HCT116 (cell line): ENCODE measurements at regions not wholly inside any gene's neighbourhood (a gene's known extent, or its start where the extent isn't known, plus 50 kb on each side); places are given as distances from the start of the nearest gene placed in this dataset.

Source experiments
- ATAC-seq: fragments of 200-7000 bp; cut with Tn5 transposase; 2 replicates; pipeline ENCODE4 v1.9.1; 2020; ENCODE audit warnings: mild to moderate bottlenecking, moderate library complexity
- BruUV-seq: library from RNA; stranded (reverse); fragments of 400-500 nt; replicated peaks from 2 replicates; lab custom pipeline; 2021; lab: Mats Ljungman, UMichigan
- CTCF ChIA-PET: fragments of 300-600 bp; sonication (Branson Sonifier 250); formaldehyde crosslinking; loops from one replicate; lab custom pipeline; 2021; ENCODE audit warnings: antibody characterized with exemption; lab: Charles Lee
- POLR2A ChIA-PET: fragments of 300-600, 350-600 bp; sonication (Branson Sonifier 250); formaldehyde crosslinking; loops from one replicate; lab custom pipeline; 2021; ENCODE audit warnings: antibody characterized with exemption; lab: Charles Lee
- RAD21 ChIA-PET, 2 experiments: fragments of 300-600 bp; sonication (Branson Sonifier 250); formaldehyde crosslinking; loops; one replicate each; lab custom pipeline; 2023; ENCODE audit warnings: low total read pairs in 2 of 2; ENCODE audit not compliant: uncharacterized antibody in 2 of 2, unreplicated experiment in 2 of 2, low non-redundant PET in 1 of 2; lab: Charles Lee
- DNase-seq: peaks from one replicate; pipeline ENCODE4 v3.0.0-alpha.2; 2010; ENCODE audit warnings: low read depth, low spot score
- H2AFZ ChIP-seq: fragments of 200-600 bp; shearing (Covaris generic), sonication (generic); 2 replicates; pipeline ENCODE4 v1.6.1; 2017; ENCODE audit warnings: low read depth, mixed run types, mixed read lengths, antibody characterized with exemption, low read length; ENCODE audit not compliant: poor library complexity, severe bottlenecking
- H3K27ac ChIP-seq: 2 replicates; pipeline ENCODE4 v1.5.1; 2012; ENCODE audit warnings: low read depth, low read length
- H3K27me3 ChIP-seq: fragments of 200-600 bp; sonication (generic); 2 replicates; pipeline ENCODE4 v1.6.1; 2016; ENCODE audit warnings: mixed run types, low read length, mixed read lengths; ENCODE audit not compliant: insufficient read depth
- H3K36me3 ChIP-seq, 2 experiments: fragments of 200-500 bp in 1 of 2; fragments of 200-600 bp in 1 of 2; sonication (Bioruptor generic) in 1 of 2; sonication (generic) in 1 of 2; 2 replicates each; pipeline versions ENCODE4 v1.5.1 to v1.6.1; 2014 to 2016; ENCODE audit warnings: low read length in 2 of 2, inconsistent platforms in 1 of 2, mixed read lengths in 1 of 2, mixed run types in 1 of 2; ENCODE audit not compliant: insufficient read depth in 2 of 2, control insufficient read depth in 1 of 2
- H3K4me1 ChIP-seq, 2 experiments: fragments of 200-600 bp in 1 of 2; sonication (generic) in 1 of 2; 2 replicates each; pipeline versions ENCODE4 v1.5.1 to v1.6.1; 2012 to 2017; ENCODE audit warnings: low read length in 2 of 2, inconsistent platforms in 1 of 2, mild to moderate bottlenecking in 1 of 2, mixed read lengths in 1 of 2, mixed run types in 1 of 2, moderate library complexity in 1 of 2; ENCODE audit not compliant: insufficient read depth in 2 of 2, control insufficient read depth in 1 of 2
- H3K4me2 ChIP-seq: fragments of 200-600 bp; sonication (generic); 2 replicates; pipeline ENCODE4 v1.6.1; 2017; ENCODE audit warnings: mixed run types, low read length, mixed read lengths
- H3K4me3 ChIP-seq, 2 experiments: fragments of 200-600 bp in 1 of 2; sonication (generic) in 1 of 2; replicated peaks in 1 of 2; 2 replicates each; pipeline ENCODE4 v1.5.1; 2011 to 2016; ENCODE audit warnings: low read length in 2 of 2, control low read depth in 1 of 2, low read depth in 1 of 2, mild to moderate bottlenecking in 1 of 2, mixed read lengths in 1 of 2, mixed run types in 1 of 2
- H3K79me2 ChIP-seq: fragments of 200-600 bp; sonication (generic); 2 replicates; pipeline ENCODE4 v1.6.1; 2017; ENCODE audit warnings: mild to moderate bottlenecking, mixed run types, low read length, moderate library complexity, mixed read lengths; ENCODE audit not compliant: insufficient read depth
- H3K9ac ChIP-seq: fragments of 200-600 bp; sonication (generic); 2 replicates; pipeline ENCODE4 v1.6.1; 2016; ENCODE audit warnings: low read length, mixed read lengths
- H3K9me2 ChIP-seq: fragments of 200-600 bp; sonication (generic), shearing (Covaris generic); 2 replicates; pipeline ENCODE4 v1.6.1; 2017; ENCODE audit warnings: mixed run types, mild to moderate bottlenecking, moderate library complexity; ENCODE audit not compliant: insufficient read depth
- H3K9me3 ChIP-seq, 2 experiments: fragments of 200-500 bp in 1 of 2; fragments of 200-600 bp in 1 of 2; sonication (Bioruptor generic) in 1 of 2; sonication (generic) in 1 of 2; 2 replicates each; pipeline ENCODE4 v1.6.1; 2014 to 2017; ENCODE audit warnings: low read length in 2 of 2, mixed read lengths in 2 of 2, inconsistent platforms in 1 of 2, low read depth in 1 of 2, mild to moderate bottlenecking in 1 of 2, mixed run types in 1 of 2, moderate library complexity in 1 of 2; ENCODE audit not compliant: control insufficient read depth in 1 of 2, insufficient read depth in 1 of 2
- H4K20me1 ChIP-seq: fragments of 200-600 bp; sonication (generic), shearing (Covaris generic); 2 replicates; pipeline ENCODE4 v1.6.1; 2017; ENCODE audit warnings: mixed run types, mild to moderate bottlenecking, moderate library complexity; ENCODE audit not compliant: insufficient read depth
- CBX3 ChIP-seq: IDR thresholded peaks from 2 replicates; pipeline ENCODE4 v1.6.1; 2012; ENCODE audit warnings: low read depth
- CEBPB ChIP-seq: IDR thresholded peaks from 2 replicates; pipeline ENCODE4 v1.6.1; 2012; ENCODE audit warnings: low read depth
- EZH2 ChIP-seq: fragments of 200-600 bp; sonication (generic); IDR thresholded peaks from 2 replicates; pipeline ENCODE4 v1.6.1; 2017; ENCODE audit warnings: antibody characterized with exemption, mixed run types
- EZH2phosphoT487 ChIP-seq: fragments of 200-600 bp; IDR thresholded peaks from 2 replicates; pipeline ENCODE4 v1.6.1; 2018; ENCODE audit warnings: antibody characterized with exemption, borderline replicate concordance
- FOSL1 ChIP-seq: IDR thresholded peaks from 2 replicates; pipeline ENCODE4 v1.6.1; 2012; ENCODE audit warnings: low read depth
- JUND ChIP-seq: IDR thresholded peaks from 2 replicates; pipeline ENCODE4 v1.6.1; 2012
- POLR2A ChIP-seq: IDR thresholded peaks from 2 replicates; pipeline ENCODE4 v1.7.0; 2011; ENCODE audit warnings: borderline replicate concordance; ENCODE audit not compliant: insufficient read depth, insufficient read length; ENCODE audit errors: extremely low read depth
- POLR2AphosphoS5 ChIP-seq: IDR thresholded peaks from 2 replicates; pipeline ENCODE4 v1.6.1; 2011; ENCODE audit warnings: mild to moderate bottlenecking, low read depth, low read length, moderate library complexity
- RAD21 ChIP-seq: IDR thresholded peaks from 2 replicates; pipeline ENCODE4 v1.6.1; 2012; ENCODE audit warnings: low read depth, mild to moderate bottlenecking
- SIN3A ChIP-seq: IDR thresholded peaks from 2 replicates; pipeline ENCODE4 v1.6.1; 2012; ENCODE audit warnings: low read depth
- SP1 ChIP-seq: IDR thresholded peaks from 2 replicates; pipeline ENCODE4 v1.6.1; 2012; ENCODE audit warnings: low read depth
- SRF ChIP-seq: IDR thresholded peaks from 2 replicates; pipeline ENCODE4 v1.6.1; 2012; ENCODE audit warnings: low read depth
- YY1 ChIP-seq: IDR thresholded peaks from 2 replicates; pipeline ENCODE4 v1.6.1; 2011; ENCODE audit warnings: low read length, low read depth, moderate library complexity, mild to moderate bottlenecking; ENCODE audit not compliant: insufficient replicate concordance; ENCODE audit errors: extremely low read depth
- intact Hi-C: fragments of 100-400 bp; cut with micrococcal nuclease; formaldehyde crosslinking; loops from 2 replicates; pipeline ENCODE4 v1.10.0; 2022
- TF ChIP-seq, protein P1 (sequence below): IDR thresholded peaks from 2 replicates; pipeline ENCODE4 v1.6.1; 2011; ENCODE audit warnings: mild to moderate bottlenecking, low read length, moderate library complexity; ENCODE audit not compliant: insufficient replicate concordance; ENCODE audit errors: extremely low read depth
- TF ChIP-seq, protein P2 (sequence below): IDR thresholded peaks from 2 replicates; pipeline ENCODE4 v1.6.1; 2012
- TF ChIP-seq, protein P3 (sequence below), 3 experiments: fragments of 200-600 bp in 1 of 3; sonication (generic) in 1 of 3; IDR thresholded peaks in 2 of 3; conservative IDR thresholded peaks in 1 of 3; 2 replicates each; pipeline ENCODE4 v1.5.1; 2012 to 2017; ENCODE audit warnings: low read depth in 2 of 3, low read length in 2 of 3, antibody characterized with exemption in 1 of 3, borderline replicate concordance in 1 of 3, control low read depth in 1 of 3, mild to moderate bottlenecking in 1 of 3, mixed read lengths in 1 of 3, mixed run types in 1 of 3, moderate library complexity in 1 of 3; ENCODE audit not compliant: insufficient read depth in 1 of 3

DNA sequence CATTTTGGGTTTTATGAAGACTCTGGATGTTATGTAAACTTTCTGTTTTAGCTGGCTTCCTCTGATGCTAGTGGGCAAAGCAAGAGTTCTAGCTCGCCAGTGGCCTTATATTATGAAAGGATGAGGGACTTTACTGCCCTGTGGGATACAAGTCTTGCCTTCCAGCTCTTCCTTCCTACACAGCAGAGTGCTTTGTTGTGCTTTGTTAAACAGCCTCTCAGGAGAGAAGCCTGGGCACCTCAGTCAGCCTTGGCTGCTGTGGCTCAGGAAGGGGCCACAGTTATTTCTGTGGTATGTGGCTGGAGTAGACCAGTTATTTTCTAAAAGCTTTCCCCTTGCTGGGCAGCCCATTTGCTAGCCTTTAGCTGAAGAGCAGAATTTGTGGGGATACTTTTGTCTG is 69.5 kb upstream of the SUCLG2 start:
- ATAC-seq (no peak), DNase-seq (no peak)
- intact Hi-C loops: no loop called here
- Histone ChIP-seq H2AFZ (no peak overlapping the region), H3K27me3 (0 out of 2 replicates have a peak, but pooled peaks cover 4% of the 10 kb centered on the region), H4K20me1 (no peaks in the 10 kb centered on the region), H3K9me2 (no peaks in the 10 kb centered on the region), H3K4me1 (no peaks in the 10 kb centered on the region), H3K36me3 (no peaks in the 10 kb centered on the region), H3K4me3 (no peak overlapping the region), H3K27ac (no peak overlapping the region), H3K4me2 (no peak overlapping the region), H3K9me3 (no peaks in the 10 kb centered on the region), H3K79me2 (no peaks in the 10 kb centered on the region), H3K9ac (no peak overlapping the region)
- no TSS peak for BruUV-seq
- TF ChIP-seq, protein P1, sequence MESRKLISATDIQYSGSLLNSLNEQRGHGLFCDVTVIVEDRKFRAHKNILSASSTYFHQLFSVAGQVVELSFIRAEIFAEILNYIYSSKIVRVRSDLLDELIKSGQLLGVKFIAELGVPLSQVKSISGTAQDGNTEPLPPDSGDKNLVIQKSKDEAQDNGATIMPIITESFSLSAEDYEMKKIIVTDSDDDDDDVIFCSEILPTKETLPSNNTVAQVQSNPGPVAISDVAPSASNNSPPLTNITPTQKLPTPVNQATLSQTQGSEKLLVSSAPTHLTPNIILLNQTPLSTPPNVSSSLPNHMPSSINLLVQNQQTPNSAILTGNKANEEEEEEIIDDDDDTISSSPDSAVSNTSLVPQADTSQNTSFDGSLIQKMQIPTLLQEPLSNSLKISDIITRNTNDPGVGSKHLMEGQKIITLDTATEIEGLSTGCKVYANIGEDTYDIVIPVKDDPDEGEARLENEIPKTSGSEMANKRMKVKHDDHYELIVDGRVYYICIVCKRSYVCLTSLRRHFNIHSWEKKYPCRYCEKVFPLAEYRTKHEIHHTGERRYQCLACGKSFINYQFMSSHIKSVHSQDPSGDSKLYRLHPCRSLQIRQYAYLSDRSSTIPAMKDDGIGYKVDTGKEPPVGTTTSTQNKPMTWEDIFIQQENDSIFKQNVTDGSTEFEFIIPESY: no peak
- TF ChIP-seq POLR2A: no peak
- no peak for TF ChIP-seq JUND
- no peak for TF ChIP-seq EZH2
- no peak for TF ChIP-seq POLR2AphosphoS5
- TF ChIP-seq SRF: no peak
- no peak for TF ChIP-seq FOSL1
- TF ChIP-seq, protein P2, sequence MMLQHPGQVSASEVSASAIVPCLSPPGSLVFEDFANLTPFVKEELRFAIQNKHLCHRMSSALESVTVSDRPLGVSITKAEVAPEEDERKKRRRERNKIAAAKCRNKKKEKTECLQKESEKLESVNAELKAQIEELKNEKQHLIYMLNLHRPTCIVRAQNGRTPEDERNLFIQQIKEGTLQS: no peak
- TF ChIP-seq SIN3A: no peak
- no peak for TF ChIP-seq YY1
- CTCF ChIA-PET: no interaction called here
- RAD21 ChIA-PET: no interaction called here
- POLR2A ChIA-PET: no interaction called here

DNA sequence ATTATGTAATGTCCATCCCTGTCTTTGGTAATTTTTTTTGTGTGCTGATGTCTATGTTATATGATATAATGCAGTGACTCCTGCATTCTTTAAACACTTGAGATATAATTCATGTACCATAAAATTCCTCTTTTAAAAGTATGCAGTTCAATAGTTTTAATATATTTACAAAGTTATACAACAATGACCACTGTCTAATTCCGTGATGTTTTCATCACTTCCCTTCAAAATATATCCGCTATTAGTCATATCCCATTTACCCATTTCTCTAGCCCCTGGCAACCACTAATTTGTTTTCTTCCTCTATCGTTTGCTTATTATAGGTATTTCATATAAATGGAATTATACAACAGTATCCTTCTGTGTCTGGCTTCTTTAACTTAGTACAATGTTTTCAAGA is 64.9 kb upstream of the SUCLG2 start:
- DNase-seq: no peak
- RAD21 ChIA-PET: no interaction called here

More for the DNA sequence above, 64.9 kb upstream of the SUCLG2 start:
- H3K9ac ChIP-seq: no peak overlapping the region
- CTCF ChIA-PET: no interaction called here
- H4K20me1 ChIP-seq: no peaks in the 10 kb centered on the region
- H3K27ac ChIP-seq: no peak overlapping the region
- no peak overlapping the region for H3K4me2 ChIP-seq
- no peak for ATAC-seq
- no peaks in the 10 kb centered on the region for H3K4me1 ChIP-seq
- H3K36me3 ChIP-seq: no peaks in the 10 kb centered on the region
- H3K9me2 ChIP-seq: no peaks in the 10 kb centered on the region
- 0 out of 2 replicates have a peak, but pooled peaks cover 4% of the 10 kb centered on the region for H3K27me3 ChIP-seq
- H2AFZ ChIP-seq: no peak overlapping the region
- intact Hi-C loops: no loop called here
- TF ChIP-seq, protein P1: no peak
- TF ChIP-seq SP1: no peak
- no peak for TF ChIP-seq EZH2phosphoT487
- TF ChIP-seq CBX3: no peak
- no peak for TF ChIP-seq CEBPB
- no peak for TF ChIP-seq RAD21
- TF ChIP-seq, protein P3, sequence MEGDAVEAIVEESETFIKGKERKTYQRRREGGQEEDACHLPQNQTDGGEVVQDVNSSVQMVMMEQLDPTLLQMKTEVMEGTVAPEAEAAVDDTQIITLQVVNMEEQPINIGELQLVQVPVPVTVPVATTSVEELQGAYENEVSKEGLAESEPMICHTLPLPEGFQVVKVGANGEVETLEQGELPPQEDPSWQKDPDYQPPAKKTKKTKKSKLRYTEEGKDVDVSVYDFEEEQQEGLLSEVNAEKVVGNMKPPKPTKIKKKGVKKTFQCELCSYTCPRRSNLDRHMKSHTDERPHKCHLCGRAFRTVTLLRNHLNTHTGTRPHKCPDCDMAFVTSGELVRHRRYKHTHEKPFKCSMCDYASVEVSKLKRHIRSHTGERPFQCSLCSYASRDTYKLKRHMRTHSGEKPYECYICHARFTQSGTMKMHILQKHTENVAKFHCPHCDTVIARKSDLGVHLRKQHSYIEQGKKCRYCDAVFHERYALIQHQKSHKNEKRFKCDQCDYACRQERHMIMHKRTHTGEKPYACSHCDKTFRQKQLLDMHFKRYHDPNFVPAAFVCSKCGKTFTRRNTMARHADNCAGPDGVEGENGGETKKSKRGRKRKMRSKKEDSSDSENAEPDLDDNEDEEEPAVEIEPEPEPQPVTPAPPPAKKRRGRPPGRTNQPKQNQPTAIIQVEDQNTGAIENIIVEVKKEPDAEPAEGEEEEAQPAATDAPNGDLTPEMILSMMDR (IDR thresholded peaks at IDR 0.05 in 2 of 3, conservative IDR thresholded peaks at IDR 0.05 in 1 of 3; ENCODE audit: borderline replicate concordance in 1 of 3, insufficient read depth in 1 of 3, low read depth in 2 of 3, low read length in 2 of 3): no peak
- no peak for TF ChIP-seq SIN3A
- TF ChIP-seq, all 23 proteins: peak for 0
- H3K79me2 ChIP-seq: no peaks in the 10 kb centered on the region
- no TSS peak for BruUV-seq
- H3K4me3 ChIP-seq: no peak overlapping the region
- POLR2A ChIA-PET: no interaction called here
- H3K9me3 ChIP-seq: no peaks in the 10 kb centered on the region
